ENCODE measurements at regions not wholly inside any gene's neighbourhood (a gene's known extent, or its start where the extent isn't known, plus 50 kb on each side); places are given as distances from the start of the nearest gene placed in this dataset.
A peak's percentile ranks its signal among the peaks of the same experiment; 100 is the strongest.

GRCh38 chrX:107577933-107578332, 50.4 kb upstream of the PRPS1 start:
- Histone ChIP-seq H3K14ac (replicated peaks; ENCODE audit: low read depth, low read length) (no peak overlapping the region), H2BK15ac (ENCODE audit: low read depth, low read length) (0 out of 3 replicates have a peak overlapping the region, but pooled peaks have one; percentile 10), H3K9me1 (ENCODE audit: insufficient read depth, low read length) (peaks cover 6% of the 10 kb centered on the region), H2BK120ac (ENCODE audit: low read depth, low read length) (no peak overlapping the region; the same call in 1 of the 2 replicates), H3K56ac (ENCODE audit: extremely low read depth, insufficient read depth, low read length) (no peak overlapping the region), H2BK5ac (ENCODE audit: low read depth, low read length, poor library complexity, severe bottlenecking) (no peak overlapping the region), H3K4ac (ENCODE audit: low read depth, low read length) (no peak overlapping the region), H4K91ac (ENCODE audit: insufficient read depth, low read depth, low read length) (no peak overlapping the region; the same call in 1 of the 2 replicates), H4K20me1 (ENCODE audit: insufficient read depth, low read length) (peaks cover 3% of the 10 kb centered on the region; the same call in 1 of the 2 replicates), H3K9ac (ENCODE audit: low read depth, low read length) (no peak overlapping the region), H2BK20ac (ENCODE audit: low read depth, low read length) (no peak overlapping the region), H3K79me1 (ENCODE audit: low read depth in 1 of 2, low read length in 2 of 2) (no peaks in the 10 kb centered on the region), H4K5ac (ENCODE audit: low read depth, low read length) (no peak overlapping the region), H2AK5ac (ENCODE audit: low read depth, low read length) (no peak overlapping the region), H3K9me3 (ENCODE audit: control insufficient read depth, insufficient read depth, low read length) (no peaks in the 10 kb centered on the region), H3K36me3 (ENCODE audit: control insufficient read depth, insufficient read depth, low read length) (no peaks in the 10 kb centered on the region), H3K27ac (ENCODE audit: insufficient read depth, low read length) (no peak overlapping the region), H3K4me2 (ENCODE audit: low read depth, low read length) (no peak overlapping the region), H3K27me3 (ENCODE audit: control insufficient read depth, insufficient read depth, low read length) (peaks cover 2% of the 10 kb centered on the region; the same call in 1 of the 2 replicates), H4K8ac (ENCODE audit: low read depth in 2 of 2, low read length in 2 of 2) (no peak overlapping the region), H3K23ac (ENCODE audit: low read depth, low read length) (no peak overlapping the region), H2AK9ac (replicated peaks; ENCODE audit: low read depth, low read length, poor library complexity) (no peak overlapping the region), H3K18ac (ENCODE audit: low read depth, low read length) (no peak overlapping the region), H3K4me3 (ENCODE audit: insufficient read depth, low read depth, low read length) (no peak overlapping the region), H2AFZ (replicated peaks; ENCODE audit: low read length, poor library complexity) (no peak overlapping the region), H3K4me1 (ENCODE audit: control insufficient read depth, insufficient read depth, low read length) (peaks cover 15% of the 10 kb centered on the region)
- in situ Hi-C loops (cut with MboI; ENCODE audit: low sequenced_read_pairs) (no loop called here), intact Hi-C loops (cut with micrococcal nuclease) (no loop called here), dilution Hi-C loops (cut with HindIII; ENCODE audit: low sequenced_read_pairs, unreplicated experiment) (no loop called here)
- ATAC-seq (ENCODE audit: low read depth), result no peak
- no peak for DNase-seq
- ChIA-PET POLR2A (ENCODE audit: unreplicated experiment) (no interaction called here), CTCF (no interaction called here)
- TF ChIP-seq RAD21 (IDR thresholded peaks at IDR 0.05; ENCODE audit: low read length) (no peak), RFX5 (IDR thresholded peaks at IDR 0.05; ENCODE audit: low read depth, low read length) (no peak), CEBPB (IDR thresholded peaks at IDR 0.05; ENCODE audit: low read depth, low read length) (no peak), POLR2A (IDR thresholded peaks at IDR 0.05; ENCODE audit: low read depth, low read length) (no peak), USF2 (IDR thresholded peaks at IDR 0.05; ENCODE audit: low read depth, low read length) (no peak), MXI1 (IDR thresholded peaks at IDR 0.05; ENCODE audit: borderline replicate concordance, low read depth, low read length) (no peak), RCOR1 (IDR thresholded peaks at IDR 0.05; ENCODE audit: insufficient replicate concordance, low read length) (no peak), NFE2L2 (IDR thresholded peaks at IDR 0.05; ENCODE audit: low read depth, low read length) (no peak), CHD1 (IDR thresholded peaks at IDR 0.05; ENCODE audit: low read depth, low read length) (no peak), CTCF (conservative IDR thresholded peaks at IDR 0.05; ENCODE audit: low read depth, low read length) (no peak), SMC3 (IDR thresholded peaks at IDR 0.05; ENCODE audit: low read depth, low read length) (no peak), FOS (IDR thresholded peaks at IDR 0.05; ENCODE audit: low read depth, low read length) (no peak), BHLHE40 (IDR thresholded peaks at IDR 0.05; ENCODE audit: low read depth, low read length) (no peak), ELK1 (IDR thresholded peaks at IDR 0.05; ENCODE audit: borderline replicate concordance, low read depth, low read length) (no peak), MAZ (IDR thresholded peaks at IDR 0.05; ENCODE audit: borderline replicate concordance, low read depth, low read length) (no peak), MAFK (IDR thresholded peaks at IDR 0.05; ENCODE audit: low read depth, low read length) (no peak)
- WGBS, 2 experiments (ENCODE audit: extremely low coverage in 2 of 2, insufficient read length in 1 of 2), result no CpG with 5 or more reads among the region's 2 CpGs
- BruUV-seq (replicated peaks), result no TSS peak
